Activated CD4-positive, alpha-beta T cell treated with anti-CD3 and anti-CD28 coated beads for 48 hours (primary cell): ENCODE measurements at regions not wholly inside any gene's neighbourhood (a gene's known extent, or its start where the extent isn't known, plus 50 kb on each side); places are given as distances from the start of the nearest gene placed in this dataset.
"Not testable (repeated sequence)": the region's sequence is repeated elsewhere in the genome, so short reads cannot be mapped to it uniquely, and the experiment has no call there.

Experiments used
- DNase-seq: peaks from one replicate; pipeline ENCODE4 v3.0.0-alpha.2; 2020

GRCh38 chr14:56351861-56352260, 227.7 kb upstream of the TMEM260 start:
- DNase-seq: no peak

DNA sequence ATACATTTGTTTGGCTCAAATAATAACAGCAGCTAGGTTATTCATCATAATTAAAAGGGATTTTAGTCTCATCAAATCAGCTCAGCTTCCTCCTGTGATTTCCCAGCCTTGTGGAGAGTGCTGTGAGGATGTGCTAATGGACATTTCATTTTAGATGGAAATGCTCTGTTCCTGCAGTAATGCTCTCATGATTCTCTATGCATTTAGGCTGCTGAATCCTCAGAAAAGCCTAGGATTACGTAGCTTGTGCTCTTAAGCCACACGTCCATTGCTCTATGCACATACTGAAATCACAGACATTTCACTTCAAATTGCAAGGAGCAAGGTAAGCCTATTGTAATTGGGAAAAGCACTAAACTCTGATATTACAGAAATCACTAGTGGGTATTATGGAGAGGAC, 226.6 kb upstream of the TMEM260 start:
- no peak for DNase-seq

DNA sequence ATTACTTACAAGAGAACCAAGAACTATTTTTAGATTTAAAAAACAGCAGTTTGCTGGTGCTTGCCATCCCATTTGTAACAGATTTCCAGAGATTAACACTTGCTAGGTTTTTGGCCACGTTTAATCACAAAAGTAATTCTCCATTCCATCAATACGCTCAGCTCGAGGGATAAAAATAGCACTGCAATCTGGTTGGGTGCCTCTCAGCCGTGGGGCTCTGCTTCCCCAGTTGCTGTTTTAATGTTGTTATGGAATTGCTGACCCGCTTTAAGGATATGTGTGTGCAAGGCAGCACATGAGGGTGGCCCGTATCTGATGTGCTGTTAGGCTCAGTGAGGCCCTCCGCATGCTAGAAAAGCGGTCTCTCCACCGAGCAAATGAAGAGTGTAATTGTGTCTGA, 222.2 kb upstream of the TMEM260 start:
- no peak for DNase-seq

- no peak for DNase-seq
These were observed 221.3 kb upstream of the TMEM260 start for GRCh38 chr14:56358275-56358674.

DNA sequence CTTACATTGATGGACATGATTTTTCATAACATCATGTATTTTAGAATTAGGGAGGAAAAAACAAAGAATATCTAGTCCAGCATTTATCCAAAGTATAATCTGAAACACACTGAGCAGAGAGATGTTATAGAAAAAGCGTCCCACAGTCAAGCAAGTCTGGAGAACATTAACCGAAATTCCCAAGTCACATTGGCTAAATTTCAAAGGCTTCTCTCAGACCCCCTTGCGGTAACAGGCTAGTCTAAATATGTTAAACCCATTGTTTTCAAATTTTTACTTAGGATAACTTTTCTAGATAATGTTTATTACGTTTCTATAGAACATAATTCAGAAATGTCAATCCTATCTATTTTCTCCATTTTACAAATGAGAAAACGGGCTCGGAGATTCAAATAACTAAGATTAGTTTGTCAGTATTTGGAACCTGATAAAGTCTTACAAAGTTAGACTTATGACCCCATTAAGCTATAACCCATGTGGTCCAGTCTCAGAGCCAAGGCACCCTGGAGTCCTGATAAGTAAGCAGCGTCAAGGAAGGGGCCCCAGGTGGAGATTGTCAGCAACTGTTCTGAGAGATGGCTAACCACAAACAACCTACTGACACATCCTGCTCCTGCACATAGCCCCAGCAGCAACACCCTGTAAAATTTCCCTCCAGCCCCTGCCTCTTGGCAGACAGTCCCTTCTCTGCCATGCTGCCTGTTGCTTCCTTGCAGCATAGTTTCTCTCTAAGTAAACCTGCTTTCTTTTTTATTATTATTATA, 220.6 kb upstream of the TMEM260 start:
- peak; percentile 25 for DNase-seq

GRCh38 chr14:56365663-56366062, 213.9 kb upstream of the TMEM260 start:
- not testable (repeated sequence) for DNase-seq

DNA sequence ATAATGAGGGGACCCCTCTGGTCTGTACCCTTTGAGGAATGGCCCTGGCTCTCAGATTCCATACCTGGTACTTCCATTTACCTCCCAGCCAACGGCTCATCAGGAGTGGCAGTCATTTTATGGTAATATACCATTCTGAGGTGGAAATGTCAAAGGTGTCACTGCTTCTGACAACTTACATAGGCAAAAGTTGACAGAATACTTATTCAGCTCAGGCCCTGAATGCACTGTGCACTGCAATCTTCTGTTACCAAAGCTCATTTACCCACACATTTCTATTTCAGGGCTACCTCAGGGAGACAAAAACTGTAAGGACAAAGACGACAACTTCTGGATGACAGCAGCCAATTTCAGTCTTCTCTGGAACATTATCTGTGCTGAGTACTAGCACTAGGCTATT, 212.2 kb upstream of the TMEM260 start:
- no peak for DNase-seq

- no peak for DNase-seq
These were observed 207.9 kb upstream of the TMEM260 start for GRCh38 chr14:56371737-56372136.

GRCh38 chr14:56374421-56374820, 205.2 kb upstream of the TMEM260 start:
- DNase-seq: no peak

GRCh38 chr14:56378046-56378445, 201.6 kb upstream of the TMEM260 start:
- no peak for DNase-seq

- no peak for DNase-seq
These were observed 201.1 kb upstream of the TMEM260 start for GRCh38 chr14:56378475-56378877.

DNA sequence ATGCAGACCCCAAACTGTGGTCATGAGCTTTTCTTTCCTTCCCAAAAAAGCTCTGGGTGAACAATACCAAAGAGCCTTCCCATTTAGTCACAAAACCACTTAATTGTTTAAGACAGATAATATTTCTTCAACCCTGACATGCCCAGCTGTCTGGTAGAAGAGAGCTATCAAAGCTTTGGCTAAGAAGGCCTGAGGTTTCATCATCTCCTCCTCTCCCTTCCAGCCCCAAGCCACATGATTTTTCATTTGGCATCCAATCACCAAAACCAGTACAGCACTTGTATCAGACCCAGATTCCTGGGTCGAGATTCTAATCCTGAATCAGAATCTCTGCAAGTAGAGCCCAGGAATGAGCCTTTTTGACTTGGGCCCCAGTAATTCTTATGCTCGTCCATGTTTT, 199.6 kb upstream of the TMEM260 start:
- DNase-seq: no peak

DNA sequence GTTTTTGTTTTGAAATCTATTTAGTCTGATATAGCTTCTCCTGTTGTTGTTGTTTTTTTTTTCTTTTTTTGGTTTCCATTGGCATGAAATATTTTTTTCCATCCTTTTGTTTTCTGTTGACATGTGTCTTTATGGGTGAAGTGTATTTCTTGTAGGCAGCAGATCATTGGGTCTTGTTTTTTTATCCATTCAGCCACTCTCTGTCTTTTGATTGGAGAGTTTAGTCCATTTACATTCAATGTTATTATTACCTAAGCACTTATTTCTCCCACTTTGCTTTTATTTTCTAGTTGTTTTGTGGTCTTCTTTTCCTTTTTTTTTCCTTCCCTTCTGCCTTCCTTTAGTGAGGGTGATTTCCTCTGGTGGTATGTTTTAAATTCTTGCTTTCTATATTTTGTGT, 193.6 kb upstream of the TMEM260 start:
- no peak for DNase-seq

DNA sequence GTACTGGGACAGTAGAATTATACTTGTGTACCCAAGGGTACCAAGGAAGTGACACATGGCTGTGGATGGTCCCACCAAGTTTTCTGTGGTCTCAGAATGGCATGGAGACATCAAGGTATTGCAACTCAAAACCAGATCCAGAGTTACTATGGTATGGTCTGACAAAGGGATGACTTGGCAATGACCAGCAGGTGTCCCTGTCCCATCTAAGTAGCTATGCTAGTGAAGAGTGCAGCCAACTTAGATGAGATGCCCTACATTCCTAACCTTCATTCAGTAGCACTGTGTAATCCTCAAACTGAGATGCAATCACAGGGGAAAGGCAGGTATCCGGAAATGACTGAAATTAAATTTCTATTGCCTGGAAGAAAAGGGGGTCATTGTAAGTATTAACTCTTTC, 188.7 kb upstream of the TMEM260 start:
- no peak for DNase-seq

- DNase-seq: no peak
These were observed 184.6 kb upstream of the TMEM260 start for GRCh38 chr14:56394826-56395530.

- no peak for DNase-seq
These were observed 179.3 kb upstream of the TMEM260 start for GRCh38 chr14:56400109-56400825.

DNA sequence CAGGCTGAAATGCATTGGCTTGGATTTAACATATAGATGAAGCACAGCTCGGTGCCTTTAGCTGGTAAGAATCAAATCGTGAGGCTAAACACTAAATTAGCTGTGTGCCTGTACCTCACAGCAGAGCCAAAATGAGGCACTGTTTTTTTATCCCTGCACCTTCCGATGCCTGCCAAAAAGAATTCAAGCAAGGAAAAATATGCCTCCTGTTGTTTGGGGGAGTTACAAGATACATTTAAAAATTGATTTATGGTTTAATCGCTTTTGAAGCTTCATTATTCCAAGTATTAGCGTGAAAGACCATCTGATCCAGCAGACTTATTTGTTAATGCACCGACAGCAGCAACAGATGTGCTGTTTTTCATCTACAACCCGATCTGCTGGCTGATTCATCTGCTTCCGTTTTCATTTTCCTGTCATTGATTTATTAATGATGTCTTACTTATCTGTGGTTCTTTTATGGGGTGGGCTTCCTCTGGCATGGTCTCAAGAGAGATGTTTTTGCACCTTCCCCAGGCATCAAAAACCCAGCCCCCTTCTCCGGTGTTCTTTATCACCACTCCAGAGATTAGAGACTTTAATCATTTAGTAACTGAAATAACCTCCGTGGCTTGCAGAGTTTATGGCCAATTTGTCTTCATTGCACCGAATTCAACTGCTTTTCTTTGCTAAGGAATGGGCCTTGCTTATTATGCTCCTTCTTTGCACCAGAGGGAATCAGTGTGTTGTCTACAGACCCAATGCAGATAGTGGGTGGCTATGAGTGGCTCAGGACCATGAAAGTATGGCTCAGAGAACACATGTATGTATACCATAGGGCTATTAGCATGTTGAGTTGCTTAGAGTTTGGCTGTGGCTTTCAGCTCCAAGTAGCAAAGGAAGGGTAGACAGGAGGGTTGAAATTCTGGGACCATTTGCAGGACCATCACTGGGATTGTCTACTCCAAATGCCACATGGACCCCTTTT, 166.8 kb upstream of the TMEM260 start:
- DNase-seq: no peak

DNA sequence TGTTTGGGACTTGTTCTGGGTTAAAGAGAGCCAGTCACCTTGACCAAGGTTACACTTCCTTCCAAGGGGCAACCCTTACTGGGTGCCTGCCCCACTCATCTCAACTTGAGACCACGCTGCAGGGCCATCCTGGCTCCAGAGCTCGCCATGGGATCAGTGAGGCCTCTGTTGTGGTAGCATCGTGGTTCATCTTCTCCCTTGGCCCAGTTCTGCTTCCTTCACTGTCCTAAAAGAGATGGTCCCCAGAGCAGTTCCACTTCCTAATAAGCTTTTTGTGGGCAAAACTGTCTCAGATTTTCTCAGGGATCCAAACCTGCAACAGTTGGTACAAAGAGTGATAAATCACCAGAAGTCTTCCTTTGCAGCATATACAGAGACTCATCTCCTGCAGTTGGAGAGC, 165.9 kb upstream of the TMEM260 start:
- no peak for DNase-seq

DNA sequence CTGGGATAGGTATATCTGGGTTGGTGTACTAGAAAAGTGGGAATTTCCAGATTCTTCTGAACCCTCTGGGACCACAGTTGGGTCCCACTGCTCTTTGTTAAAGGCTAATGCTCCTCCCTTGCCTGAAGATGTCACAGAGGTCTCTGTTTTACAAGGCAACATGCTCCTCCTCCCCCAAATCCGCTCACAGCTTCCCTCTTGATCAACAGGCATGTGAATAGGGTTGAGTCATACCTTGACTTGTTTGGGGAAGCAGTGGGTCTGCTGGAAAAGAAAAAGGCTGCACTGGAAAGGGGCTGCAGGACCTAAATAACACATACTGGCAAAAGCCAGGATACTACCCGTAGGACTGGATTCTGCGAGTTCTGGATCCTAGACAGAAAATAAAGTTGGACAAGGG, 165.4 kb upstream of the TMEM260 start:
- DNase-seq: no peak

DNA sequence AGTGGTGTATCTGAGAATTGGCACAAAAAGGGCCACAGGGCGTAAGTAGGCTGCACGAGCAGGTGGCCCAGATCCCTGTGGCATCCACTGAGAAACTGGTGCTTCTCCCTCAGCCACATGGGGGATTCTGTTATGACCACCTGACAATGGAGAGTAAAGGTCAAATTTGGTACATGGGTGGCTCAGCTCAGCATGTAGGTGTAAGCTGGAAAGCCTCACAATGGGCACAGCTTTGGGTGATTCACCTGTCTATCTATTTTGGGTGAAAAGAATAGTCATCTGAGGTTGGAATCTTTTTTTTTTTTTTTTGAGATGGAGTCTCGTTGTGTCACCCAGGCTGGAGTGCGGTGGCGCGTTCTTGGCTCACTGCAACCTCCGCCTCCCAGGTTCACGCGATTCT, 163.4 kb upstream of the TMEM260 start:
- no peak for DNase-seq

- DNase-seq: no peak
These were observed 162.4 kb upstream of the TMEM260 start for GRCh38 chr14:56417173-56417572.

DNA sequence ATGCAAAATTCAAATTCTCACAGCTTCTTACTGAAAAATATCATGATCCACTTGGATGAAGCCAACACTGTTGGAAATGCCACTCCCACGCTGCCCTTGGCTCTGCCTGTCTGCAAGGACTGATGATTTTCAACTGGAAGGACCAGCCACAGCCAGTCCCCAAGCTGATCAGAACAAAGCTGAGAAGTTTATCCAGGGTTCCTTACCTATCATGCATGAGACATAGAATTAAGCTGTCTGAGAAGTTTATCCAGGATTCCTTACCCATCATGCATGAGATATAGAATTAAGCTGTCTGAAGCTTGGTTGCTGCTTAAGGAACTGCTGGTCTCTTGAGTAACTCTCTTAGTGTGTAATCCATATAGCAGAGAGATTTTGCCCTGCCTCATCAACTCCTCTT, 159.8 kb upstream of the TMEM260 start:
- no peak for DNase-seq

- DNase-seq: no peak
These were observed 157.4 kb upstream of the TMEM260 start for GRCh38 chr14:56422221-56422620.
